ENCODE measurements at regions not wholly inside any gene's neighbourhood (a gene's known extent, or its start where the extent isn't known, plus 50 kb on each side); places are given as distances from the start of the nearest gene placed in this dataset.

- TF ChIP-seq CTCF (IDR thresholded peaks at IDR 0.05; ENCODE audit: low read depth, low read length, poor library complexity, severe bottlenecking) (no peak), EZH2phosphoT487 (IDR thresholded peaks at IDR 0.05; ENCODE audit: borderline replicate concordance, low read length) (no peak)
Measured at GRCh38 chr4:27721193-27721592, 860.6 kb downstream of the STIM2 start.

All from DOHH2 (cell line).